ENCODE measurements at regions not wholly inside any gene's neighbourhood (a gene's known extent, or its start where the extent isn't known, plus 50 kb on each side); places are given as distances from the start of the nearest gene placed in this dataset.

GRCh38 chr2:20562540-20563225 is 88.2 kb downstream of the HS1BP3 start:
- TF ChIP-seq ZNF274 (IDR thresholded peaks at IDR 0.05; ENCODE audit: low read depth, low read length) = no peak
- TF ChIP-seq YY1 (IDR thresholded peaks at IDR 0.05; ENCODE audit: insufficient read depth, insufficient read length) = no peak

Measured in NT2/D1 (cell line).